GM13977 (cell line): ENCODE measurements at regions not wholly inside any gene's neighbourhood (a gene's known extent, or its start where the extent isn't known, plus 50 kb on each side); places are given as distances from the start of the nearest gene placed in this dataset.

Source experiments
- DNase-seq: peaks from one replicate; pipeline ENCODE4 v3.0.0; 2012; ENCODE audit warnings: low spot score
- CTCF ChIP-seq: IDR thresholded peaks from 2 replicates; pipeline ENCODE4 v1.5.1; 2012; ENCODE audit warnings: mild to moderate bottlenecking, control low read depth; ENCODE audit not compliant: insufficient read depth; ENCODE audit errors: extremely low read depth, missing control alignments
- in situ Hi-C: fragments of 300-500 bp; cut with MboI; formaldehyde crosslinking; loops from one replicate; pipeline ENCODE4 v1.12.0; 2022; ENCODE audit warnings: low sequenced_read_pairs, low pct_unique_long_range_greater_than_20kb, mixed read lengths, inconsistent platforms; ENCODE audit not compliant: unreplicated experiment

GRCh38 chr13:109281017-109281902 is 505.1 kb downstream of the IRS2 start:
- no peak for DNase-seq
- TF ChIP-seq CTCF = no peak
- in situ Hi-C loops = no loop called here

- DNase-seq = no peak
- in situ Hi-C loops = no loop called here
- TF ChIP-seq CTCF = no peak
Observed at GRCh38 chr13:109276261-109276660, 510.1 kb downstream of the IRS2 start.

GRCh38 chr13:109275852-109276251 is 510.5 kb downstream of the IRS2 start:
- in situ Hi-C loops = no loop called here
- DNase-seq = no peak
- TF ChIP-seq CTCF = no peak

- in situ Hi-C loops = no loop called here
- TF ChIP-seq CTCF = no peak
- no peak for DNase-seq
Observed at GRCh38 chr13:109275139-109275745, 511.1 kb downstream of the IRS2 start.

GRCh38 chr13:109274188-109274821 is 512.1 kb downstream of the IRS2 start:
- no peak for DNase-seq
- in situ Hi-C loops = no loop called here
- no peak for TF ChIP-seq CTCF

GRCh38 chr13:109273326-109273751 is 513.0 kb downstream of the IRS2 start:
- in situ Hi-C loops = no loop called here
- TF ChIP-seq CTCF = no peak
- no peak for DNase-seq
